ENCODE measurements at regions not wholly inside any gene's neighbourhood (a gene's known extent, or its start where the extent isn't known, plus 50 kb on each side); places are given as distances from the start of the nearest gene placed in this dataset.

DNA sequence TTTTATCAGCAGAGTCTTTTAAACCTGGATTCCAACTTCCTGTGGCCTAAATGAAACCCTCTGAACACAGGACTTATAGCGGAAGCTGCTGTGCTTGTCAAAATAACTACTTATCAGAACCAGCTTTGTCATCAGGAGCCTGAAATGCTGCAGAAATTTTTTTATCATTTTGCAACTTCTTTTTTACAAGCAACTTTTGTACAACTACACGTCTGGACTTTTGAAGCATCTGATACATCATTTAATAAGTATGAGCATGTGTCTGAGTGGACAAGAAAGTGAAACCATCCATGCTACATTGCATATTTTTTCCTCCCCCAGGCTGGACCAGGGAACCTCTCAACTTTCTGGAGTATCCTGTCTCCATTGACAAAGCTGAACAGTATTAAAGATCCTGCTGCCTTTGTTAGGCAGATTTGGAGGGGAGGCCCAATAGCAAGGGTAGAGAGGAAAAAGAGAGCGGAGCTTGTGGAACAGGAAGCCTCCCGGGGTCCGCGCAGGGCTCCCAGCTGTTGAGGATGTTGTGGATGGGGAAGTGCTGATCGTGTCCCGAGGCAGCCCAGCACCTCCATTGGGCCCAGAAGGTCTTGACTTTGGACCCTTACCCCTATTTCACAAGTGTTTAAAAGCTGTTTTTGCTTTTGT lies 196.6 kb downstream of the MSX2 start:
- TF ChIP-seq, protein P1, sequence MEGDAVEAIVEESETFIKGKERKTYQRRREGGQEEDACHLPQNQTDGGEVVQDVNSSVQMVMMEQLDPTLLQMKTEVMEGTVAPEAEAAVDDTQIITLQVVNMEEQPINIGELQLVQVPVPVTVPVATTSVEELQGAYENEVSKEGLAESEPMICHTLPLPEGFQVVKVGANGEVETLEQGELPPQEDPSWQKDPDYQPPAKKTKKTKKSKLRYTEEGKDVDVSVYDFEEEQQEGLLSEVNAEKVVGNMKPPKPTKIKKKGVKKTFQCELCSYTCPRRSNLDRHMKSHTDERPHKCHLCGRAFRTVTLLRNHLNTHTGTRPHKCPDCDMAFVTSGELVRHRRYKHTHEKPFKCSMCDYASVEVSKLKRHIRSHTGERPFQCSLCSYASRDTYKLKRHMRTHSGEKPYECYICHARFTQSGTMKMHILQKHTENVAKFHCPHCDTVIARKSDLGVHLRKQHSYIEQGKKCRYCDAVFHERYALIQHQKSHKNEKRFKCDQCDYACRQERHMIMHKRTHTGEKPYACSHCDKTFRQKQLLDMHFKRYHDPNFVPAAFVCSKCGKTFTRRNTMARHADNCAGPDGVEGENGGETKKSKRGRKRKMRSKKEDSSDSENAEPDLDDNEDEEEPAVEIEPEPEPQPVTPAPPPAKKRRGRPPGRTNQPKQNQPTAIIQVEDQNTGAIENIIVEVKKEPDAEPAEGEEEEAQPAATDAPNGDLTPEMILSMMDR (conservative IDR thresholded peaks at IDR 0.05; ENCODE audit: low read depth, low read length): no peak
- TF ChIP-seq EZH2 (IDR thresholded peaks at IDR 0.05; ENCODE audit: low read length, unreplicated experiment) (no peak), EZH2phosphoT487 (IDR thresholded peaks at IDR 0.05; ENCODE audit: borderline replicate concordance, low read length) (no peak)
